ENCODE measurements at regions not wholly inside any gene's neighbourhood (a gene's known extent, or its start where the extent isn't known, plus 50 kb on each side); places are given as distances from the start of the nearest gene placed in this dataset.
"Not testable (repeated sequence)": the region's sequence is repeated elsewhere in the genome, so short reads cannot be mapped to it uniquely, and the experiment has no call there.

DNA sequence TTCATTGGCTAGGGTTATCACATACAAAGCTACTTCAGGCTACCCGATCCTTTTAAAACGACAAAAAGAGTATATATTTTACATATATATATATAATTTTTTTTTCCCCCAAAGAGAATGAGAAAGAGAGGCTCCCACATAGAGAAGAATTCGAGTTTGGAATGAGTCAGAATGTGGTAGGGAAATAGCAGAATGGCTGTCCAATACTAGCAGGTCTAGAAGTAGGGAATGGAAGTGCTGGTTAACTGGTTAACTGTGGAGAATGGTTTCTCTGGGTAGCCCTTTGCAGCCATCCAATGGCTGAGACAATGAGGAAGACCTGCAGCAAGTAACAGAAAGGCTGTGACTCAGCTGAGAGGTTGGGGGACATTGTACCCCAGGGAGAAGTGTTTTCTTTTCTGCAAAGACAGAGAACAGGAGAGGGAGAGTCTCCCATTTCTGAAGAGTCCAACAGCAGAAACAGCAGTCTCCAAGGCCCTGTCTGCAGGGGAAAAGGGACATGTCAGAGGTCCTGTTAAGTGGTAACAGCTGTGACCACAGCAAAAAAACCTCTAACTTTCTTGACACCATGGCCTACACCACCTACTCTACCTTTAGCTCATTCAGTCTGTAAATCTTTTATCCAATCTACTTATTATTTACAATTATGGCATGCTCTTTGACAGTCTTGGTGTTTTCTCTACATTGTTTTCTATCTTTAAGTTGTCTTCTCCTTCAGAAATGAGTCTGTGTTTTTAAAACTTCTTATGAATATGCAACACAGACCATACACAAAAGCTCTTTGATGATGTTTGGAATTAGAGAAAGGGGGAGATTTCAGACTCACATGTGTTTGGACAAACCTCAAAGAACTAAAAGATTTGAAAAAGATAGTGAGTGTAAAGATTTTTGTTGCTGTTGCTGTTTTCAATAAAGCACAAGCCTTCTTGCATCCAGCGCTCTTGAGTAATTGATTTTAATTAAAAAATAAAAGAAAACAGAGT lies 116.1 kb upstream of the SLC7A14 start:
- no peak for DNase-seq

DNA sequence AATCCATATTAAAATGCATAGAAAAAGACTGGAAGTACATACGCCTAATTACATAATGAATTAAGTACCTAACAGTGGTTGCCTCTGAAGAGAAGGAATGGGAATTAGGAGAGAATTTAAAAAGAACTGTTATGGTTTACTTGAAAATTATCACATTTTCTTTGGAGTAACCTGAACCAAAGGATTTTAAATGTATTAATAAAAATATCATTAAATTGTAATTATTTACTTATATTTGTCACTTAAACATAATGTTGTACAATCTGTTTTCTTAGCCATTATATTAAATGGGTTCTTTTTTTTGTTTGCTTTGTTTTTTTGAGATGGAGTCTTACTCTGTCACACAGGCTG lies 114.2 kb upstream of the SLC7A14 start:
- DNase-seq: no peak

DNA sequence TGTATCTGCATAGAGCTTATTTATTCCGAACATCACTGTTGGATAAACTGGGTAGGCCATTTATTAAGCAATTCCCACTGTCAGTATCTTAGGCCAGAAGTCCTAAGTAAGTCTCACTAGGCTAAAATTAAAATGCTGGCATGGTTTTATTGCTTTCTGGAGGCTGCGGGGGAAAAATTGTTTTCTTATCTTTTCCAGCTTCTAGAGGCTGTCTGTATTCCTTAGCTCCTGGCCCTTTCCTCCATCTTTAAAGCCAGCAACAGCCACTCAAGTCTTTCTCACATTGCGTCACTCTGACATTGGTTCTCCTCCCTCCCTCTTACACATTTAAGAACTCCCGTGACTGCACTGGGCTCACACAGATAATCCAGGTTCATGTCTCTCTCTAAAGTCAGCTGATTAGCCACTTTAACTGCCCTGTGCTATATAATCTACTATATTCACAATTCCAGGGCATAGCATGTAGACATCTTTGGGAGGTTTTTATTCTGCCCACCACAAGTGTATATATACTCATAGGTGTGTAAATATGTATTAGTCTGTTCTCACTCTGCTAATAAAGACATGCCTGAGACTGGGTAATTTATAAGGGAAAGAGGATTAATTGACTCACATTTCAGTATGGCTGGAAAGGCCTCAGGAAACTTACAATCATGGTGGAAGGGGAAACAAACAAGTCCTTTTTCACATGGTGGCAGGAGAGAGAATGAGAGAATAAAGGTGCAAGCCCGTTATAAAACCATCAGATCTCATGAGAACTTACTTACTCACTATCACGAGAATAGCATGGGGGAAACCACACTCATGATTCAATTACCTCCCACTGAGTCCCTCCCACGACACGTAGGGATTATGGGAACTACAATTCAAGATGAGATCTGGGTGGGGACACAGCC lies 113.5 kb upstream of the SLC7A14 start:
- DNase-seq: no peak

DNA sequence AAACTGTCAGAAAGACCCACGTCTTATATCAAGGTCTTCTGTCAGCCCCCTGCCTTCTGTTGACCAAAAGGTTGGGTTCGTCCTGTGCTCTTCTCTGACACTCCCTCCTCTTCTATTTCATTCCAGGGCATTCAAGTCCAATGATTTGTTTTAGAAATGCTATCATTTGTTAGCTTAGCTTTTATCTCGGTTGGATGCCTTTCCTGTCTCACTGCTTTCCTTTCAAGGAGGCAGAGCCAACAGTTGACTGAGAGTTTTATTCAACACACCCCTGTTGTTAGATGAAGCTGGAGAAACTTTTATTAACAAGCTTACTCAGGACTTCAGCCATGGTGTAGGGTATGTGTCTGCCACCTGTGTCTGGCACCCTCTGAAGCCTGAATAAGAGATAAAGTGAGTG lies 112.0 kb upstream of the SLC7A14 start:
- DNase-seq: no peak

DNA sequence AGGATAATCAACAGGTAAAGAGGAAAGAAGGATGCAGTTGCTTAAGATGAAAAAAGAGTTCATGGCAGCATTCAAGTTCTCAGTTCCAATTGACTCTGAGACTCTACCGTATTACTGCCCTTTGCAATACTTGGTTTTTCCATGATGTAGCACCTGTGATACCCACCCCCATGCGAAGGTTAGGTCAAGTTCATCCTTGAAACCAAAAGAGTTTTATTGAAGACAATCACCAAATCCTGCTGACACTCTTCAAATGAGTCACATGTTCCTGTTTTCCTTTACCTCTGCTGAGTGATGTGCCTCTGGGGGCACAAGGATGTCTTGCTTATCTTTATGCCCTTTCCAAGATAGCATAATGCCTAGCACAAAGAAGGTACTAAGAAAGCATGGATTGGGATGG lies 111.3 kb upstream of the SLC7A14 start:
- peak; percentile 11 for DNase-seq

DNA sequence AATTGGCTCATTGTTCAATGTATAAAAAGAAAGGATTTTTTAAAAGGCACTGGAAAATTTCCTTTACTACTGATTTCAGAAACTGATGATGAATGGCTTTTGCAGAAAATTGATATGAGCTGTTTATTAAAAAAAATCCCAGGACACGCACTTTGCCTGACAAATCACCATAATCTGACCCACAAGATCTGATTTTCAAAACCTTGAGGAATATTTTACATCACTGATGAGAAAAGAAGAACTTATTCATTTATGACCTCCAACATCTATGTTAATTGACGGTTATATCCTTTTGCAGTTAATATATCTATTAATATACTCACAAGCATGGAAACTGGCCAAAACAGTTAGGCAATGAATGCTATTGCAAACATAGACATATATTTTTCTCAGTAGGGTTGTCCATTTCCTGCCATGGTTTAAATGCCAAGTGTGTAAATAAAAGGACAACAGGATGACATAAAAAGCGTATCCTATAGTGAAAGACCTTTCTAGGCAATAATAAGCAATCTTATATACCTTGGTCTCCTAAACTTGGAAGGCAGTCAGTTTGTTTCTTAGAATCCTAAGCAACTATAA lies 109.7 kb upstream of the SLC7A14 start:
- DNase-seq: no peak

DNA sequence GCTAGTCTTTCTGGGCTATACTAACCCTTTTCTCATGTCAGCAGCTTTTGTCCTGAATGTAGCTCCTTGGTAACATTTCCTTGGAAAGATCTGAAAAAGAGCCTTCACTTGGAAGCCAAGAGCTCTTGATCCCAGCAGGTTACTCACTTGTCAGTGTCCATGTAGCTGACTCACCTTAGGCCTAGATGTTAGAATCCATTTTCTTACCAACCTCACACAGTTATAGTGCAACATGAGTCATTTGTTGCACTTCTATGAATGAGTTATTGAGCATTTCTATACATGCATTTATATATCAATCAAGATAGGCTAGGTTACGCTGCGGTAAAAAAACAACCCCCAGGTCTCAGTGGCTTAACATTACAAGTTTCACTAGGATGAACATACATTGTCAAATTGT lies 106.8 kb upstream of the SLC7A14 start:
- no peak for DNase-seq

DNA sequence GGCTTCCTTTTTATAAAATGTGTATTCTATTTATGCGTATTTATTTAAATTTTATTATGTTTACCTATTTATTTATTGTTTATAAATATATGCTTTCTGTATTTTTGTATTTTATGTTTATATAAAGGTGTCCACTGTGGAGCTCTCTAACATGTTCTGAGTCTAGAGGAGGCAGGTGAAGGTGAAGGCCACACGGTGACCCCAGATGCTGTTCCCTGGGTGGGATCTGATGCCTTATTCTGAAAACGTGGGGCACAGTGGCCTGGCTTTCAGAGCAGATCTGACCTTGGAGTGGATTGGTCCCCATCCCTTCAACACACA lies 104.7 kb upstream of the SLC7A14 start:
- DNase-seq: no peak

DNA sequence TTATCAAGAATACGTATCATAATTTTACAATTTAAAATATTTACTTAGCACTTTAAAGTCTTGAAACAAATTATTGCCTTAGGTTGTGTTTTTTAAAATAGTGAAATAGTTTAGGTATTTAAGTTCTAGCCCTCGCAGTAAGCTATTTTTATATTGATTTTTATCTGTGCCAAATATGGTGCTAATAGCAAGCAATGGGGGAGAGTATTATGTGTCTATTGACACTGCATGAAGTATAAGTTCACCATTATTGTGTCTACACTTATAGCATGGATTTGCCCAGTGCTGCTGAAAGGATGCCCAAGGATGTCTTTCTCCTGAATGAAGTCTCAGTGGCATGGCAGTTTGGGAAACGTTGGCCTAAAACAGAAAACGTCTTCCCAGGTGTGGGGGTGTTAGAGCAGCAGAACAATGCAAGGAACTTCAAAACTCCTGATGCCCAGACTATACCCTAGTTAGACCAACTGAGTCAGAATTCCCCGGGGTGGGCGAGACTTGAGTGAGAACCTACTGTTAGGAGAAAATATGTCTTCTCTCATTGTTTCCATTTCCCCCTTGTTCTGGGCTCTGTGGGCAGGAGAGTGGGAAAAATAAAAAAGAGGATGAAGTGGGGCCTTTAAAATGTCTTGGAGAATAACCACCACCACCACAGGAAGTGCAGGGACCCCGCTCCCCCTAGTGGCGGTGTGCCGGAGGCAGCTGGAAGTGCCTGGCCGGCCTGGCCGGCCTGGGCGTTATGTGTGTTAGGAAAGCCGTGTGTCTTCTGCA lies 104.2 kb upstream of the SLC7A14 start:
- DNase-seq: peak; percentile 72

DNA sequence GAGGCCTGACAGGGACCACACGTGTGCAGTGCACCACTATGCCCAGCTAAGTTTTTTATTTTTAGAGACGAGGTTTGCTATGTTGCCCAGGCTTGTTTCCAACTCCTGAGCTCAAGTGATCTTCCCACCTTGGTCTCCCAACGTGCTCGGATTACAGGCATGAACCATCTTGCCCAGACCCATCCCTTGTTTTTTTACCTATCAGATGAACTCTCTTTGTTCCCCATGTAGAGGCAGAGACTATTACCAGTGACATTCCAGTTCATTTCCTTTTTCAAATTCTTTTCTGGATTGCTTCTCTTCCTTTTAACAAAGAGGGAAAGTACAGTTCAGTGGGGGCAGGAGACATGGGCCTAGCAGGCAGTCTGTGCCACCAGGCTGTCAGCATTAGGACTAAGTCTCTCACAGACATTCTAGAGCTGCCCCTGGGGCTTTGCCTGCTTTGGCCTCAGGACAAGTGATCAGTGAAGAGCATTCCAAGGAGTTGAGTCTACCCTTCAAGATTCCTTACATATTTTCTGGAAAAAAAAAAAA lies 103.5 kb upstream of the SLC7A14 start:
- DNase-seq: no peak

DNA sequence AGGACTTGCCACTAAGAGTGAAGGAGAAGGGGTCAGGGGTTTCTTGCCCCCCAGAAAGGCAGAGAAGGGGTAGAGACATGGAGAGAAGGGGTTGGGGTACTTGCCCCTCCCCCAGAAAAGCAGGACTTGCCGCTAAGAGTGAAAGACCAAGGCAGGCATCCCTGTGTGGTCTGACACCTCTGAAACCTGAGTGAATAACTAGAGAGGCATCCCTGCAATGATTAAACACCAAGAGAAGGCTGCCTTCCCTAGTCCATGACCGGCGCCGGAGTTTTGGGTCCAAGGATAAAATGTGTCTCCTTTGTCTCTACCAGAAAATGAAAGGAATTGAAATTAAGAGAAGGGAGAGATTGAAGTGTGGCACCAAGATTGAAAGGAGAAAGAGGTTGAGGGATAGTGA lies 102.3 kb upstream of the SLC7A14 start:
- DNase-seq: not testable (repeated sequence)

DNA sequence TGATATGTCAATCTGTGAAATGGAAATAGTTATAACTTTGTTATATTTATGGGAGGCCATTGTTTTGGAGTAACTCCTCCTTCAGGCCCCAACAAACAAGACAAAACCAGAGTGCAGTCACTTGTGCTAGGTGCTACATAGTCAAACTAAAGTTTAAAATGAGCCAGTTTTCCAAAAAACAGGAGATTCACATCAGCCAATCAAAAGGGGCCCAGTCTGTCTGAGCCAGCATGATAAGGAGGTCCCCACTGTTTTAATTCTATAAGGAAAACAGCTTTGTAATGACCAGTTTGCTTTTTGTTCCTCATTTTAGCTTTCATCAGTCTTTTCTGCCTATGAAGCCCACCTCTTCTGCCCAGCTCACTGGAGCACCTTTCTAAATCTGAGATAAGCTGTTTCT lies 94.7 kb upstream of the SLC7A14 start:
- DNase-seq: no peak

DNA sequence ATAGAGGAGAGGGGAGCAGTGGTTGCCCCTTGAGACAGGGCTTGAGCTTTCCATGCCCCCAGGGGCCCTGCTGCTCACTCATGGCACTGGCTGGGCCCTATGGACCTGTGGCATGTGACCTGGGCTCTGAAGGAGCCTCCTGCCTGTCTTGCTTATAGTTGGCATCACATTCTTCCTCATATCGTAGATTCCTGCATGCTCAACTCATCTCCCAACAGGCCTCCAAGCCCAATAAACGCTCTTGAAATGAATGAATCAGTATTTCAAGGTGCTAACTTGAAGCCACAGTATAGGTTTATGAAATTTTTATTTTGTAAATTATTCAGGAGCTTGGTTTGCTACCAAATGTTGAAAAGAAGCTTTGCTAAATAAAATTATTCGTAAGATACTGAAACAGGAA lies 93.3 kb upstream of the SLC7A14 start:
- no peak for DNase-seq

DNA sequence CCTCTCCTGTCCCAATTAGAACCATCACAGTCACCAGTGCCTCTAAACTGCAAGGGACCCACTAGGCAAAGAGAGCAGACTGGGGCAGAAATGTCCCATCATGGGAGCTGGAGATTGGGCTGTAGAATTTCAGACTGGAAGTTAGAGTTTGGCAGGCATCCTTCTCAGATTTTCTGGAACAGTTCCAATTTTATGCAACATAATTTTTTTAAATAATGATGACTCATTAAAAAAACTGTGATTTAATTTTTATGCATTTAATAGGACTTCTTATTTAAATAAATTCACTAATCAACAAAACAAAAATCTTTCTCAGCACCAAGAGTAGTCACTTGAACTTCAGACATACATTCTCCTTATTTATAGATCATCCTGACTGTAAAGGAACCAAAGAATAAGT lies 84.6 kb upstream of the SLC7A14 start:
- no peak for DNase-seq

DNA sequence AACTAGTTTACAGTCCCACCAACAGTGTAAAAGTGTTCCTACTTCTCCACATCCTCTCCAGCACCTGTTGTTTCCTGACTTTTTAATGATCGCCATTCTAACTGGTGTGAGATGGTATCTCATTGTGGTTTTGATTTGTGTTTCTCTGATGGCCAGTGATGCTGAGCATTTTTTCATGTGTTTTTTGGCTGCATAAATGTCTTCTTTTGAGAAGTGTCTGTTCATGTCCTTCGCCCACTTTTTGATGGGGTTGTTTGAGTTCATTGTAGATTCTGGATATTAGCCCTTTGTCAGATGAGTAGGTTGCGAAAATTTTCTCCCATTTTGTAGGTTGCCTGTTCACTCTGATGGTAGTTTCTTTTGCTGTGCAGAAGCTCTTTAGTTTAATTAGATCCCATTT lies 77.1 kb upstream of the SLC7A14 start:
- DNase-seq: not testable (repeated sequence)

DNA sequence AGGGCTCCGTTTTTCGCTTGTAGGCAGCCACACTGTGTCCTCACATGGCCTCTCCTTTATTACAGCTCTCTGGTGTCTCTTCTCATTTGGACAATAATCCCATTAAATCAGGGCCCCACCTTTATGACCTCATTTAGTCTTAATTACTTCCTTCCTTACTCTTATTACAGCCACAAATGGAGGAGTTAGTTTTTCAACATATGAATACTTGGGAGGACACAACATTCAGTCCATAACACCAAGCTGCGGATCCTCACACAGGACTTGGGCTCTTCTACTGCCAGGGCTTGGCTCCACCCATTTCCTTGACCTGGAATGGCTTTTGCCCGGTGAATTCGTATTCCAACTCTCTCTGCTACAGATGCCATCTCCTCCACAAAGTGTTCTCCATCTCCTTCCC lies 74.3 kb upstream of the SLC7A14 start:
- DNase-seq: no peak

DNA sequence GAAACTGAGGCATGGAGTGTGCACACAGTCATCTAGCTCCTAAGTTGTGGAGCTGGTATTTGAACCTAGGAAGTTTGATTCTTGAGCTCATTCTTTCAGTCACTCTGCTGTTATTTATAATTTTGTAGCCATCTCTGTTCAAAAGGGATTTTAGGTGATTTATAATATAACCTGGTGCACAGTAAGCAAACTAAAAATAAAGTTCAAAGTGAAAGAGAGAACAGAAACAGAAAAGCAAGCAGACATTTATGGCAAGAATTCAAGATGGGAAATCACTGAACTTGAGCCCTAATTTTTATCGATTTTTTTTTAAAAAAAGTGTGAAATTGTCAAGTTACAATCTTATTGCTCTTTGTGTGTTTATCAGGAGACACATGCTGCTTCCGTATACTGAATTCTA lies 71.4 kb upstream of the SLC7A14 start:
- DNase-seq: no peak

DNA sequence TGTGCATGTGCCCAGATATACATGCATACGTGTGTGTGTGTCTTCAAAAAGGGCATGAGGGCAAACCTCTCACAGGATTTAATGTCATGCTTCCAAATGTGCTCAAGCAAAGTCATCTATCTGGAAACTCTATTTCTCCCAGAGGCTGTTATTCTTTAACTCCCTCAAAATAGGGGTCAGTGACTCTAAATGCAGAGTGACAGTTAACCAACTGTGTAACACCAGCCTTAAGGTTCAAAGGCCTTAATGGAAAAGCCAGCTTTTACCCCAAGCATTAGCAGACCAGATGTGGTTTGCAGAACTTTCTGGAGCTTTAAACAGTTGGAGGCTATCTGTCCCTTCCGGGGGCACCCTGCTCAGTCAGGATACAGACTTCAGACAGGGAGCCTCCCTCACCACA lies 70.4 kb upstream of the SLC7A14 start:
- no peak for DNase-seq

DNA sequence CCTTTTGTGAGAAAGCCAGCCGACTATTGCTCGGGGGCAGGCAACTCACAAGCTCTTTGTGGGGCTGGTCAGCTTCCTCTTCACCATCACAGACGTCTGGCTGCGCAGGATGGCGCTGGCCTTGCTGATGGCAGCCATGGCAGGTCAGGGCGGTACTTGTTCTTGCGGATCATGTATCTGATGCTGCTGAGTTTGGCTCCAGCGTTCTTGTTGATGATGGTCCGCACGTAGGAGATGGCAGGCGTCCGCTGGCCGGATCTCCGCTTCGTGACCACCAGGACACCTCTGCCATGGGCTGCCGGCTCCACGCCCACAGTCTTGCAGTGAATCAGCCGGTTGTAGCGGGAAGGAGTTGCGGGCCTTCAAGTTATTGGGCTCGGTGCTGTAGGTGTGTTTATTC lies 67.9 kb upstream of the SLC7A14 start:
- no peak for DNase-seq

DNA sequence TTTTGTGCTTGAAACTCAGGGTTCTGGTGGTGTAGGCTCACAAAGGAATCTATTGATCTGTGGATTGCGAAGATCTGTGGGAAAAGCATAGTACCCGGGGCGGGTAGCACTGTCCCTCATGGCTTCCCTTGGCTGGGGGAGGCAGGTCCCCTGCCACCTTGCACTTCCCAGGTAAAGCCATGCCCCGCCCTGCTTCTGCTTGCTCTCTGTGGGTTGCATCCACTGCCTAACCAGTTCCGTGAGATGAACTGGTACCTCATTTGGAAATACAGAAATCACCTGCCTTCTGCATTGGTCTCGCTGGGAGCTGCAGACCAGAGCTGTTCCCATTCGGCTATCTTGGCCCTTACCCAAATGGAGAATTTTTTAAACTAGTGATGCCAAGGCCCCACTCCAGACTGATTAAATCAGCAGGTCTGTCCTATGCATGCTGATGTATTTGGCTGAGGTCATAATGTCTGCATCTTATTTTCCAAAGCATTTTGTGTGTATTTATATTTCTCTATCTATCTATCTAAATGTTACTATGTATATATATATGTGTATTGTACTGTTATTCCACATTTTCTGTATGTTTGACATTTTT lies 65.5 kb upstream of the SLC7A14 start:
- no peak for DNase-seq

DNA sequence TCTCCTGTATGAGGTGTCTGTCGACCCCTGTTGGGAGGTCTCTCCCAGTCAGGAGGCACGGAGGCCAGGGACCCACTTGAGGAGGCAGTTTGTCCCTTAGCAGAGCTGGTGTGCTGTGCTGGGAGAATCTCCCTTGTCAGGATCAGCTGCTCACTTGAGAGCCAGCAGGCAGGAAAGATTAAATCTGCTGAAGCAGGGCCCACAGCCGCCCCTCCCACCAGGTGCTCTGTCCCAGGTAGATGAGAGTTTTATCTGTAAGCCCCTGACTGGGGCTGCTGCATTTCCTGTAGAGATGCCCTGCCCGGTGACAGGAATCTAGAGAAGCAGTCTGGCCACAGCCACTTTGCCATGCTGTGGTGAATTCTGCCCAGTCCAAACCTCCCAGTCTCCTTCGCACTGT lies 64.7 kb upstream of the SLC7A14 start:
- DNase-seq: not testable (repeated sequence)

DNA sequence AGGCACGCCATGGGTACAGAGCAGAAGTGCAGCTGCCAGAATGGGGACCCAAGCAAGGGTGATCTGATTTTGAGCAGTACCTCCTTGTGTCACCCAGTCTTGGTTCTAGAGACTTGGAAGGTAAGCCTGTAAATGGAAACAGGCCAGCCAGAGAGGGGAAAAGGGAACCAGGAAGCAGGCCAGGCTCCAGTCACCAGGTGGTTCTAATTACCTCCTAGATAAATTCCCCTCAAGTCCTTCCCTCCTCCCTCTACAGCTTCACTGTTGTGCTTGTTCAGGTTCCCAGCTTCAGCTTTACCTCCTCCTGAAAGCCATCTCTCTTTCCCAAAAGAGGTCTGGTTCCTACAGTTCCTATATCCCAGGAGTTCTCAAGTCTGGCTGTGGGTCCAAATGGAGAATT lies 58.8 kb upstream of the SLC7A14 start:
- DNase-seq: no peak

All from stimulated activated CD4-positive, alpha-beta T cell treated with anti-CD3 and anti-CD28 coated beads, Interleukin-15, amount 100 ng/mL, for 24 hours (primary cell).